ENCODE measurements at regions not wholly inside any gene's neighbourhood (a gene's known extent, or its start where the extent isn't known, plus 50 kb on each side); places are given as distances from the start of the nearest gene placed in this dataset.

DNA sequence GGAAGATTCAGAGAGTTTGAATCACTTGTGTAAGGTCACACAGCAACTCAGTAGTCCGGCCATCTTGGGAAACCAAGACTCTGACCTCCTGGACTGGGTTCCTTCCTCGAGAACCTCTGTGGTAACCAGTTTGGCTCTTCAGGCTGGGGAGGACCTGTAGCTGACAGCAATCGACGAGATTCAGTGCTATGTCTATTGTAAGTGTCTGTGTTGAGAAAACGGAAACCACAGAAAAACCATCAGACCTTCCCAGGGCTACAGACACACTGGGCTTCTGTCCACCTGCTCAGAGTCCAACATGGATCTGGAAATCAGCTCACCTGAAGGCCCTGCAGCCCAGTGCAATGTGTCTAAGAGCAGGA lies 403.7 kb downstream of the RPS24 start:
- Histone ChIP-seq H3K36me3 (no peaks in the 10 kb centered on the region), H3K27me3 (no peaks in the 10 kb centered on the region), H3K4me3 (no peak overlapping the region), H3K27ac (no peak overlapping the region), H3K4me1 (peaks cover 15% of the 10 kb centered on the region), H3K9me3 (no peaks in the 10 kb centered on the region)
- no peak for TF ChIP-seq POLR2A (IDR thresholded peaks at IDR 0.05)
- peak in 1 of 2 donors; percentile 15 for DNase-seq (ENCODE audit: low spot score in 2 of 2)
- 94% methylated on average over 3 of the region's 5 CpGs for WGBS

DNA sequence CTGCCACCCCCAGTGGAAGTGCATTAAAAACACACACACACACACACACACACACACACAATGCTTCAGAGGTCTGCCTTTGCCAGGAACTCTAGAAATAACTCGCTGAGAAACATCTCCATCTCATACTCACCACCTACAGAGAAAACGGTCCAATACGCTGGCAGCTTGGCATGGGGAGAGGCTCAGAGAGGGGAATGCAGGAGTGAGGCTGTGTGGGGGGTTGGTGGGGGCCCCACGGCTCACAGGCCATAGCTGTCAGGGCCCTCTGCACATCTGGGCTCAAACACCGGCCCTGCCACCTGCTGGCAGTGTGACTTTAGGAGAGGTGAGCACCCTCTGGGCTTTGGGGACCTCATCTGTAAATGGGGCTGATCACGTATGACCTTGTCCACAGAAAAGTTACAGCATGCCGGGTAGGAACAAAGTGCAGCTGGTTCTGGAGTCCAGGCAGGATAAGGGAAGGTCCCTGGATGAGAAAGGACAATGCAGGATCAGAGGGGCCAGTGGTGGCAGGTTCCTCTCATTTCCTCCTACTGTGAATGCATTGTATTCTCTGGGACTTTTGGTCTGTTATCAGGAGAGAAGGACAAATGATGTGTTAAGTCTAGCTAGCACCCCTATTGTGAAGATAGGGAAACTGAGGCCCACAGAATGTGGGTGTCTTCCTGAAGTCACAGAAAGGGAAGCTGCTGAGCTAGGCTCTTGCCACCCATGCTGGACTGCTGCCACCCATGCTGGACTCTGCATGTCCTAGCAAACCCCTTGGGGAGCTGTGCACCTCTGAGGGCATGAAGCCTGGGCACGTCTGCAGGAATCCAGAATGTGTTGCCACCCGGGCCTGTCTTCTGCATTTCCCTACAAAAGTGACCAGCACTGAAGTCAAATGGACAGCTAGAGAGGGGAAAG lies 404.6 kb downstream of the RPS24 start:
- H3K27ac ChIP-seq, result no peak overlapping the region
- no peaks in the 10 kb centered on the region for H3K27me3 ChIP-seq
- H3K4me3 ChIP-seq, result no peak overlapping the region
- TF ChIP-seq EP300 (IDR thresholded peaks at IDR 0.05) (no peak), POLR2AphosphoS5 (IDR thresholded peaks at IDR 0.05) (no peak), POLR2A (IDR thresholded peaks at IDR 0.05) (no peak)
- TF ChIP-seq, protein P1, sequence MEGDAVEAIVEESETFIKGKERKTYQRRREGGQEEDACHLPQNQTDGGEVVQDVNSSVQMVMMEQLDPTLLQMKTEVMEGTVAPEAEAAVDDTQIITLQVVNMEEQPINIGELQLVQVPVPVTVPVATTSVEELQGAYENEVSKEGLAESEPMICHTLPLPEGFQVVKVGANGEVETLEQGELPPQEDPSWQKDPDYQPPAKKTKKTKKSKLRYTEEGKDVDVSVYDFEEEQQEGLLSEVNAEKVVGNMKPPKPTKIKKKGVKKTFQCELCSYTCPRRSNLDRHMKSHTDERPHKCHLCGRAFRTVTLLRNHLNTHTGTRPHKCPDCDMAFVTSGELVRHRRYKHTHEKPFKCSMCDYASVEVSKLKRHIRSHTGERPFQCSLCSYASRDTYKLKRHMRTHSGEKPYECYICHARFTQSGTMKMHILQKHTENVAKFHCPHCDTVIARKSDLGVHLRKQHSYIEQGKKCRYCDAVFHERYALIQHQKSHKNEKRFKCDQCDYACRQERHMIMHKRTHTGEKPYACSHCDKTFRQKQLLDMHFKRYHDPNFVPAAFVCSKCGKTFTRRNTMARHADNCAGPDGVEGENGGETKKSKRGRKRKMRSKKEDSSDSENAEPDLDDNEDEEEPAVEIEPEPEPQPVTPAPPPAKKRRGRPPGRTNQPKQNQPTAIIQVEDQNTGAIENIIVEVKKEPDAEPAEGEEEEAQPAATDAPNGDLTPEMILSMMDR (IDR thresholded peaks at IDR 0.05), result no peak
- no peaks in the 10 kb centered on the region for H3K9me3 ChIP-seq
- DNase-seq (ENCODE audit: low spot score in 2 of 2), result peak in 1 of 2 donors; percentile 60
- H3K4me1 ChIP-seq, result peaks cover 11% of the 10 kb centered on the region
- no peaks in the 10 kb centered on the region for H3K36me3 ChIP-seq
- 60% methylated on average over 7 of the region's 9 CpGs for WGBS

DNA sequence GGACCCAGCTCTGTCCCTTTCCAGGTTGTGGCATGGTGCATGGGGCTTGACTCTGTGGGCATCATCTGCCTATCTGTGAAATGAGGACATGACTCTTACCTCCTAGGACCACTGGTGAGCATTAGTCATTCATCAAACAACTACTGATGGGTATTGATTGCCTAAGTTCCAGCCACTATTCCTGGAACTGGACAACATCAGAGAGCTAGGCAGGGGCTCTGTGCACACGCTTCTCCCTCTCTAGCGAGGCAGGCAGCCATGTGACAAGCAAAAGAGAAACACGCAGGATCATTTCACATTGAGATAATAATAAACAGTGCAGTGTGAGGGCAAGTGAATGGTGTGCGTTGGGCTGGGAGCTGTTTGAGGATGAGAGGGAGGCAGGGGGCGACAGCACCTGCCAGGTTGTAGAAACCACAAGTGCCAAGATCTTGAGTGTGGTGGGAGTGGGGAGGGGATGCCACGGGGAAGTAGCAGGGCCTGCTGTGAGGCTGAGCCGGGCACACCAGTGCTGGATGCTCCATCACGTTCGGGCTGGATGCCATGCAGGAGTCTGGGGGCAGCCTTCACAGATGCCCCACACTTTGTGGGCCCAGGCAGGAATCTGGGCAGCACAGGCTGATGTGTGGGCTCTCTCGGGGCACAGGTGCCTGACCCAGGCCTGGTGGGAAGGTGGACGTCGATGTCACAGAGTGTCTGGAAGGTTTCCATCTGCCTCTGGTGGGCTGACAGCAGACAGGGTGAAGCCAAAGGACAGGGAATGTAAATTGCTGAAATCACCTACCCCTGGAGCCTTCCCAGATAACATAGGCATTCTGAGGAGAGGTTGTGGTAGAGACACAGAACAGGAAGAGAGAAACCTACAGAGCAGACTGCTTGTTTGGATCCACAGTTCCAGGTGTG lies 405.5 kb downstream of the RPS24 start:
- H3K27ac ChIP-seq, result no peak overlapping the region
- WGBS, result 89% methylated on average over 12 of the region's 12 CpGs

DNA sequence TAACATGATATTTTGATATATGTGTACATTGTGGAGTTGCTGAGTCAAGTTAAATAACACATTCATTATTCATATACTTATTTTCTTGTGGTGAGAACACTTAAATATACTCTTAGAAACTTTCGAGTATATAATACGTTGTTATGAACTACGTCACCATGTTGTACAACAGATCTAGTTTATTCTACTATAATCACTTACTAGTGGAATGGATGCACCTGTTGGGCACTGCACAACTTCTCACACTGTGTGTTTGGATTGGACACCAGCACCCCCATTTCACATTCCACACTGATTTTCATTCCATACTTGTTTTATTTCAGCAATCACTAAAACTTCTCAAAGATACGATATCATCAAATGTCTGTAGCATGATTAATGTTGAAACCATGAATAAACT lies 407.3 kb downstream of the RPS24 start:
- TF ChIP-seq POLR2AphosphoS5 (IDR thresholded peaks at IDR 0.05) (no peak), EP300 (IDR thresholded peaks at IDR 0.05) (no peak), POLR2A (IDR thresholded peaks at IDR 0.05) (no peak)
- TF ChIP-seq, protein P1 (IDR thresholded peaks at IDR 0.05), result no peak
- 96% methylated on average over 4 of the region's 4 CpGs for WGBS
- Histone ChIP-seq H3K36me3 (no peaks in the 10 kb centered on the region), H3K4me1 (no peaks in the 10 kb centered on the region), H3K4me3 (no peak overlapping the region), H3K27ac (no peak overlapping the region), H3K27me3 (peaks cover 3% of the 10 kb centered on the region), H3K9me3 (no peaks in the 10 kb centered on the region)
- peak in 1 of 2 donors; percentile 3 for DNase-seq (ENCODE audit: low spot score in 2 of 2)

More for the DNA sequence above, 405.5 kb downstream of the RPS24 start:
- peaks cover 3% of the 10 kb centered on the region for H3K4me1 ChIP-seq
- no peaks in the 10 kb centered on the region for H3K9me3 ChIP-seq
- TF ChIP-seq EP300 (IDR thresholded peaks at IDR 0.05) (no peak), POLR2A (IDR thresholded peaks at IDR 0.05) (no peak), POLR2AphosphoS5 (IDR thresholded peaks at IDR 0.05) (no peak)
- TF ChIP-seq, protein P1 (IDR thresholded peaks at IDR 0.05), result no peak
- H3K27me3 ChIP-seq, result no peaks in the 10 kb centered on the region
- no peaks in the 10 kb centered on the region for H3K36me3 ChIP-seq
- DNase-seq (ENCODE audit: low spot score in 2 of 2), result peak in 1 of 2 donors; percentile 45
- H3K4me3 ChIP-seq, result no peak overlapping the region

DNA sequence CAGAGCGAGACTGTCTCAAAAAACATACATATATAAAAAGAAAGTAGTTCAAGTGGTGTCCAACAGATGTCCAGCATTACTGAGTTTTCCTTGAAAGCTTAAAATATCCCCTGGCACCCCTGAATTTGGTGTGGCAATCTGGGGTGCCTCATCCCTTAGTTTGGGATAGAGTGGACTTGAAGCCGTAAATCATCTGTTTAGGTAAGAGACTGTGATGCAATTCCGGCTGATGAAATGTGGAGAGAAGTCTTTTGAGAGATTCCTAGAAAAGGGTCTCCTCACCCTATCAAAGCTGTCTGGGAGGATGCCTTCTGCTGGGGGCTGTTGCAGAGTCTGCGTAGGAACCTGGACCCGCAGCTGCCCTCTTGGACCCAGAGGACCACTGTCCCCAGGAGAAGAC lies 408.0 kb downstream of the RPS24 start:
- TF ChIP-seq POLR2A (IDR thresholded peaks at IDR 0.05), result no peak
- no peak for TF ChIP-seq POLR2AphosphoS5 (IDR thresholded peaks at IDR 0.05)
- TF ChIP-seq EP300 (IDR thresholded peaks at IDR 0.05), result no peak
- TF ChIP-seq, protein P1 (IDR thresholded peaks at IDR 0.05), result no peak
- H3K27me3 ChIP-seq, result peaks cover 3% of the 10 kb centered on the region
- WGBS, result 97% methylated on average over 5 of the region's 5 CpGs
- peak in 1 of 2 donors; percentile 6 for DNase-seq (ENCODE audit: low spot score in 2 of 2)
- H3K4me3 ChIP-seq, result no peak overlapping the region
- H3K4me1 ChIP-seq, result no peaks in the 10 kb centered on the region
- no peak overlapping the region for H3K27ac ChIP-seq
- H3K36me3 ChIP-seq, result no peaks in the 10 kb centered on the region
- H3K9me3 ChIP-seq, result no peaks in the 10 kb centered on the region

Data from suprapubic skin (tissue), 4 donors.